NCI-H187 treated with DMSO at 0.1 percent for 48 hours (cell line): ENCODE measurements at regions not wholly inside any gene's neighbourhood (a gene's known extent, or its start where the extent isn't known, plus 50 kb on each side); places are given as distances from the start of the nearest gene placed in this dataset.

Source experiments
- DNase-seq: peaks from one replicate; lab custom pipeline; 2025; lab: John Stamatoyannopoulos, UW

DNA sequence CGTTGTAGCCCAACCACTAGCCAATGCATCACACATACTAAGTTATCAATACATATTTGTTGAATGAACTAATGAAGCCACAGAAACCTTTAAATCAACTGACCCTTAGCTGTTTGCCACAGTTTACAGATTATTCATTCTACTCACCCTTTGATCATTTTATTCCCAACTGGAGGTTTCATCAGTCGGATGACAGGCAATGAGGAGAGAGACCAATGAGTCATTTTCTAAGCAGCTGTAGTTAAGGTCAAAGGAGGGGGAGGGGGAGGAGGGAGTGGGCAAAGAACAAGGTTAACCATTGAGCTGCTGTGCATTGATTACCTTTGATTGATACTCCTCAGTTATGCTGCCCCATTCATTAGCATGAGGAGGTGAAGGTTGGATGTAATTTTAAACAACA is 469.5 kb downstream of the VRK1 start:
- no peak for DNase-seq

DNA sequence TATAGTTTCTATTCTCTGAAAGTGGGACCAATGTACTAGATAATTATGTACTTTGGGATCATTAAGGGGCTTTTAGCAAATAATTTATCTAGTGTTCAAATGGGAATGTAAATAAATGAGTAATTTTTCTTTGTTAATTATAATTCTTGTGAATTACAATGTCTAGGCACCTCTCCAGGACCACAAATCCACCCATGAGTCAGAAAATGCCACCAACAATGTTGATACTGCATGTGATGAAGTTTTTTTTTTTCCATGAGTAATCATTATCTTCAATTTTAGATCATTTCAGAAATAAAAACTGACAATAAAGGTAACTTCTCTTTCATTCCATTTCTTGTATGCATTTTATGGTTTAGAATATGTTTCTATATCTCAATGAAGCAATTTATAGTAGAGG is 470.3 kb downstream of the VRK1 start:
- DNase-seq, result no peak

- no peak for DNase-seq
Observed at GRCh38 chr14:97268097-97268496, 470.9 kb downstream of the VRK1 start.

DNA sequence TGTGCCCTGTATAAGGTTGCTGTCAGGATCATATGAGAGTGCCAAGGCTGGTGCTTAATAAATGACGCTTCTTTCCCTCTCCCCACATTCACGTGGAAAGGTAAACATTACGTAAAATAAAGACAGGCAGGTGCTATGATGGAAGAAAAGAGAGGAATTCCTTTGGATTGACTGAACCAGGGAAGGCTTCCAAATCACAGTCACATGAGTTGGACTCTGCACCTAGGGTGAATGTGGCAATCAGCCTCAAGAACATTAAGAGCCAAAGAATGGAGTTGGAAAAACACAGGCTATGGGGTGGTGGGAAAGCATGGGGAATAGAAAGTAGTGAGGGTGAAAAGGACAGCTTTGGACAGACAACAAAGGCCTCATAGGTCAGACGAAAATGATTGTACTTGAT is 473.1 kb downstream of the VRK1 start:
- no peak for DNase-seq

- no peak for DNase-seq
Observed at GRCh38 chr14:97271451-97271960, 474.3 kb downstream of the VRK1 start.

DNA sequence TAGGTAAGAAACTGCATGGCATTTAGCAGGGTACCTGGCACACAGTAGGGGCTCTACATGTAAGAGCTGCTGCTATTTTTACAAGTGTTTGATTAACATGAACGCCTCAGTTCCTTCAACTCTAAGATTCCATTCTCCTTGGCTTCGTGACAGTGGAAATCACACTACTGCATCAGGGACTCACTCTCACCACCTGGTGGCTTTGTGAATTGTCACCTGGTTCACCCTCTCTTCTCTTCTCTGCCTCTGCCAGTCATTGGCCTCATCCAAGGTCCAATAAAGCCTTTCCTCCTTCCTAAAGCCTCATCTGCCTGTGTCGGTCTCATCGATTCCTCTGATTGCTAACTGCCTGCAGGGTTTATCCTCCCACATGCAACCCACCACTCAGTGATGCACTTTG is 476.4 kb downstream of the VRK1 start:
- no peak for DNase-seq

GRCh38 chr14:97274626-97275025 is 477.4 kb downstream of the VRK1 start:
- no peak for DNase-seq

DNA sequence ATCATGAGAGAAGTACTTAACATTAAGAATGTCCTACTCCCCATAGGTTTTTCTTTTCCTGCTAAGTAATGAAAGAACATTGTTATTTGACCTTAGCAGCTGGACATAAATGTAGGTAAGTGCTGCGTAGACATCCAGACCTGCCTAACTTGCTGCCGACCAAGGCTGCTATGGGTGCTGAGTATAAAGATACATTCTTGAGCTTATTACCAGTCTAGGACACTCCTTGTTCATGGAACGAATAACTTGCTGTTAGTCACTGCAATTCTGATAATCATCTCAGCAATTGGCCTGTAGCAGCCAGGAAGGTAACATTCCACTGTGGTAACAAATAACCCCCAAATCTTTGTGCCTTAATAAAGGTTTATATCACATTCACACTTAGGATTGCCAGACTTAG is 478.1 kb downstream of the VRK1 start:
- DNase-seq, result no peak

DNA sequence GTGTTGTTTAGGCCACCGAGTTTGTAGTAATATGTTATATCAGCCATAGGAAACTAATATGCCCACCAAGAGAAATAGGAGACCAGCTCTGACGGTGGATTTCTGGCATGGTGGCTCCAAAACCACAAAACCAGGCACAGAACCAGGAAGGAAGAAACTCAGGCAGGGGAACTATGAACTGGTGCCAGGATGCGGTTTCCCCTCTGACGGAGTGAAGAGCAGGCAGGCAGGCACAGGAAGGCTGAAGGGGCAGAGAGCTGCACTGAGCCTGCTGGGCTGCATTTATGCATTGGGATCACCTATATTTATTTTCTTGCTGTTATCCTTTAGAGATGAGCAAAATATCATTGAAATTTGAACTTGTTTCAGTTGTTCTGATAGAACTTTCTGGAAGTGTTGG is 479.4 kb downstream of the VRK1 start:
- no peak for DNase-seq

DNA sequence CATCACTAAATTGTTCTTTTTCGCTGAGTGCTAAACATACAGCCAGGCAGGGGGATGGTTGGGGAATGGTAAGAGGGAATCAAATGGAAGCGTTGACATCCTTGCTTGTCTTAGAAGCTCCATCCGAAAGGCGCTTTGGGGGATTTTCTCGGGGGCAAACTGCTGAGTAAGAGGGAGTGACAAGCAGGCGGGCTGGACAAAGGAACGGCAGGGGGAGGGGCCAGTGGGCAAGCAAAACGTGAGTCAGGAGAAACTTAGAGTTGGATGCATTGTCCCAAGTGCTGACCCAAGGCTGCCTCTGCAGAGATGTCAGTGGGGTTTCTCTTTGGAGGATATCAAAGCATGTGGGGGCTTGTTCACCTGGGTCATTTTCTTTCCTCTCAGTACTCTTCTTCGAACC is 480.5 kb downstream of the VRK1 start:
- DNase-seq, result no peak

GRCh38 chr14:97280526-97280925 is 483.3 kb downstream of the VRK1 start:
- DNase-seq, result no peak

GRCh38 chr14:97281741-97282140 is 484.6 kb downstream of the VRK1 start:
- no peak for DNase-seq

- DNase-seq, result no peak
Observed at GRCh38 chr14:97282210-97283004, 485.2 kb downstream of the VRK1 start.

DNA sequence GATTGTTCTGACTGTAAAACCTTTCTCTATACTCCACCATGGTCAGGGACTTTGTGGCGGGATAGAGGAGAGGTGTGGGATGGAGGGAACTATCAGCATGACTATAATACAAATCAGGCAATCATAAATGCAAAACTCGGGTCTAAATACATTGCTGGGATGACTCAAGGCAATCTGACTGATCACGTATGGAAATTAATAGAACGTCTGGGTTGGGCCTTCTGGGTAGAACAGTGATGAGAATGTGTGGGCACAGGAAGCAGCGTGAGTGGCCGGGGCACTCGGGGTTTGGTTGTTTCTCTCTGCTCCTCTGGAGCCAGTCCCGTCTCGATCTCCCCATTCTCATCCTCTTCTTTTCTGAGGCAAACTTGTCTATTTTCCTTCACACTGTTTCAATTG is 485.8 kb downstream of the VRK1 start:
- no peak for DNase-seq

DNA sequence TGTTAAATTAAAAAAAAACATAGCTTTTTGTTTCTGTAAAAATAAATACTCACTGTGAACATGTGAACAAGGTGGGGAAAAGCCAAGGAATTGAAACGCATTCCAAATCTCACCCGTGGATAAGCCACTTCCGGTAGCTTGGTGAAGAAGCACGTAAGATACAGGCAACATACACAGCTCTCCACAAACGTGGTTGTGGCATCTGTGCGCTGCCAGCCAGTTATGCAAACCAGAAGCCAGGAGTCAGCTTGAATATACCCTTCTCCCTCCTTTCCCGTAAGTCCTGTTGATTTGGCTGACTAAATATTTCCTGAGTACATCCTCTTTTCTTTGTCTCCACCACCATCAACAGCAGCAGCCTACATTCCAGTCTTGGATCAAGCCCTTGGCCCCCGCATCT is 486.2 kb downstream of the VRK1 start:
- no peak for DNase-seq

DNA sequence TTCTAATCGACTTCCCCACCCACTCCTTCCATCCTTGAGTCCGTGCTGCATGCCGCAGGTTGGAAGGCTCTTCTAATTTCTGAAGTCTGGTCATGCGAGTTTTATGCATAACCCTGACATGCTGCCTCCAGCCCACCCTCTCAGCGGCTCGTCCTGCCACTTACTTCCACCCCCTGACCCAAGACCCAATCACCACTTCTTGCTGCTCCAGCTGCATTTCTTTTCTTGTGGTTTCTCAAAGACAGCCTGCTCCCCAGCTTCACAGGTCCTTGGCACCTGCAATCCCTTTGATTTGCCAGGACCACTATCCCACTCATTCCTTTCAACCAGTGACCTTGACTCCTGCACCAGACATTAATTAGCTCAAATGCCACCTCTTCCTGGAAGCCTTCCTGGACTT is 486.7 kb downstream of the VRK1 start:
- DNase-seq, result no peak

DNA sequence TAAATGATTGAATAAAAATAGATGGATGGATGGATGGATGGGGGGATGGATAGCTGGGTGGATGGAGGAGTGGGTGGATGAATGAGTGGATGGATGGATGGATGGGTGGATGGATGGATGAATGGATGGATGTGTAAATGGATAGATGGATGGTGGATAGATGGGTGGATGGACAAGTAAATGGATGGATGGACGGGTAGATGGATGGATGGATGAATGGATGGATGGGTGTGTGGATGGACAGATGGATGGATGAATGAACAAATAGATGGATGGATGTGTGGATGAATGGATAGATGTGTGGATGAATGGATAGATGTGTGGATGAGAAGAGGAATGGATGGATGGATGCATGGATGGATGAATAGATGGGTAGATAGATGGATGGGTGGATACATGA is 490.8 kb downstream of the VRK1 start:
- no peak for DNase-seq

- no peak for DNase-seq
Observed at GRCh38 chr14:97290065-97290464, 492.9 kb downstream of the VRK1 start.

DNA sequence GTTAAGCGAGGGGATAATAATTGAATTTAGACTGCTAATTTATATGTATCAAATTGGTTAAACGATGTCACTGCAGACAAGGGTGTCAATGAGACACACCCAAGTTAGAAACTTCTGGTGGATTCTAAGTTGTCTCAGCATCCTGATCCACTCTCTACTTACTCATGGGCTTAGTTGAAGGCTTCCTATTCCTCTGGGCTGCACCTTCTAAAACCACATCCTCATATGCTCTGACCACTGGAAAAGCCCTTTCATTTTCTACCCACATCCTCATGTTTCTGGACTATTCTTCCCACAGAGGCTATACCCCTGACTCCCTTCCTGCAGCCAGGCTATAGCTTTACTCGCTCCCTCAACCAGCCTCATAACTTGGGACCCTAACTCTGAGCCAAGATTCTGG is 493.8 kb downstream of the VRK1 start:
- no peak for DNase-seq

GRCh38 chr14:97293659-97294058 is 496.5 kb downstream of the VRK1 start:
- no peak for DNase-seq

GRCh38 chr14:97295108-97295710 is 498.0 kb downstream of the VRK1 start:
- no peak for DNase-seq

DNA sequence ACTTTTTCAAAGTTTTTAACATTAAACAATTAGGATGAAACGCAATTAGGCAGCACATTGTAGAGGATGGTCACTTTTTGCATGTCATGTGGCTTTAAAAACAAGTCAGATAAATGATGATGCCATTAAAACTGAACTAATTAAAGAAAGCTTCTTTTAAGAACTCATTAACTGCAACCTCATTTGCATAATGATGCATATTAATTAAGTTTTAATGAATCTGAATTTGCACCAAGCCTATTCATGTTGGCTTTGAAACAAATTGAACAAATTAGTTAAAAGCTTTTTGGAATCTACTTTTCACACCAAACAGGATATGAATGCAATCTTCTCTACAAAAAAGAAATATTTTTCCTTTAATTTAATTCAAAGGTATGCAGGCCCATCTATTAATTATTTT is 499.0 kb downstream of the VRK1 start:
- no peak for DNase-seq

GRCh38 chr14:97297100-97297499 is 499.9 kb downstream of the VRK1 start:
- no peak for DNase-seq

GRCh38 chr14:97298331-97298730 is 501.1 kb downstream of the VRK1 start:
- DNase-seq, result no peak
